Ishikawa (cell line): ENCODE measurements at regions not wholly inside any gene's neighbourhood (a gene's known extent, or its start where the extent isn't known, plus 50 kb on each side); places are given as distances from the start of the nearest gene placed in this dataset.

Experiments
- CREB1 ChIP-seq: IDR thresholded peaks from 2 replicates; pipeline ENCODE4 v1.6.1; 2012; ENCODE audit warnings: low read depth
- EGR1 ChIP-seq: IDR thresholded peaks from 2 replicates; pipeline ENCODE4 v1.6.1; 2012
- EP300 ChIP-seq: IDR thresholded peaks from 2 replicates; pipeline ENCODE4 v1.6.1; 2012; ENCODE audit warnings: borderline replicate concordance
- FOXM1 ChIP-seq: IDR thresholded peaks from 2 replicates; pipeline ENCODE4 v1.6.1; 2012; ENCODE audit warnings: low read depth, borderline replicate concordance
- NFIC ChIP-seq: IDR thresholded peaks from 2 replicates; pipeline ENCODE4 v1.6.1; 2012
- RAD21 ChIP-seq: IDR thresholded peaks from 2 replicates; pipeline ENCODE4 v1.6.1; 2012; ENCODE audit warnings: low read depth
- TAF1 ChIP-seq: IDR thresholded peaks from 2 replicates; pipeline ENCODE4 v1.6.1; 2012; ENCODE audit warnings: low read depth, mild to moderate bottlenecking
- TCF12 ChIP-seq: IDR thresholded peaks from 2 replicates; pipeline ENCODE4 v1.6.1; 2012; ENCODE audit warnings: low read depth
- TEAD4 ChIP-seq: IDR thresholded peaks from 2 replicates; pipeline ENCODE4 v1.6.1; 2012
- YY1 ChIP-seq: IDR thresholded peaks from 2 replicates; pipeline ENCODE4 v1.6.1; 2012; ENCODE audit warnings: low read depth
- ZBTB7A ChIP-seq: IDR thresholded peaks from 2 replicates; pipeline ENCODE4 v1.6.1; 2012; ENCODE audit warnings: low read depth
- TF ChIP-seq, protein P1 (sequence below): IDR thresholded peaks from 2 replicates; pipeline ENCODE4 v1.6.1; 2012
- TF ChIP-seq, protein P2 (sequence below): IDR thresholded peaks from 2 replicates; pipeline ENCODE4 v1.6.1; 2012
- TF ChIP-seq, protein P3 (sequence below): IDR thresholded peaks from 2 replicates; pipeline ENCODE4 v1.6.1; 2012; ENCODE audit warnings: low read depth, mild to moderate bottlenecking

DNA sequence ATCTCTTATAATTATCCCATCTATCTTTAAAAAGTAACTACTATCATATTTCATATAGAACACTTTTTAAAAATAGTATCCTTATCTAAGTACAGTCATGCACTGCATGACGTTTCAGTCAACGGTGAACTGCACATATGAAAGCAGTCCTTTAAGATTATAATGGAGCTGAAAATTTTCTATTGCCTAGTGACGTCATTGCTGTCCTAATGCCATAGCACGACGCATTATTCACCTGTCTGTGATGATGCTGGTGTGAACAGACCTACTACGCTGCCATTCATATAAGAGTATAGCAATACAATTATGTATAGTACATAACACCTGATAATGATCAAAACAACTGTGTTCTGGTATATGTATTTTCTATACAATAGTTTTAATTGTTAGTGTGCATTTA lies 225.0 kb downstream of the SOX2 start:
- TF ChIP-seq, protein P1, sequence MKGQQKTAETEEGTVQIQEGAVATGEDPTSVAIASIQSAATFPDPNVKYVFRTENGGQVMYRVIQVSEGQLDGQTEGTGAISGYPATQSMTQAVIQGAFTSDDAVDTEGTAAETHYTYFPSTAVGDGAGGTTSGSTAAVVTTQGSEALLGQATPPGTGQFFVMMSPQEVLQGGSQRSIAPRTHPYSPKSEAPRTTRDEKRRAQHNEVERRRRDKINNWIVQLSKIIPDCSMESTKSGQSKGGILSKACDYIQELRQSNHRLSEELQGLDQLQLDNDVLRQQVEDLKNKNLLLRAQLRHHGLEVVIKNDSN, result no peak
- TF ChIP-seq TCF12 (no peak), RAD21 (no peak), TEAD4 (no peak), TAF1 (no peak), FOXM1 (no peak), EP300 (no peak), CREB1 (no peak)
- TF ChIP-seq, protein P2, sequence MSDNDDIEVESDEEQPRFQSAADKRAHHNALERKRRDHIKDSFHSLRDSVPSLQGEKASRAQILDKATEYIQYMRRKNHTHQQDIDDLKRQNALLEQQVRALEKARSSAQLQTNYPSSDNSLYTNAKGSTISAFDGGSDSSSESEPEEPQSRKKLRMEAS, result no peak

DNA sequence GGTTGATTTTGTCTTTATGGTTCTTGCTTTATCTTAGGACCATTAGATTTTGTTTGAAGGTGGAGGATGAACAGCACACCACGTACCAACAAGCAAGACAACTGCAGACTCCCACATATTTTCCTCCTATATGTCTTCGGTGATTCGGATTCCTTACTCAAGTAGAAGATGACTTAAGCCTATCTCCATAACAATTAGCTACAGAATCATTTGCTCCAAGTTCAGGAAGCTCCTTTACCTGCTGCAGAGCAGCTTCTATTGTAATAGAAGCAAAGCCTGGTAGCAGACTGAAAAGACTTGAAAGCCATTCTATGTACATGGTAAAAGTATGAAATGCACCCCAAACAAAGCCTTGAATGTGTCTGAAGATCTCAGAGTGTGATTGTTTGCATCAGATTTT lies 229.0 kb downstream of the SOX2 start:
- TF ChIP-seq, protein P1, result no peak
- TF ChIP-seq EGR1 (no peak), ZBTB7A (no peak), NFIC (no peak)

DNA sequence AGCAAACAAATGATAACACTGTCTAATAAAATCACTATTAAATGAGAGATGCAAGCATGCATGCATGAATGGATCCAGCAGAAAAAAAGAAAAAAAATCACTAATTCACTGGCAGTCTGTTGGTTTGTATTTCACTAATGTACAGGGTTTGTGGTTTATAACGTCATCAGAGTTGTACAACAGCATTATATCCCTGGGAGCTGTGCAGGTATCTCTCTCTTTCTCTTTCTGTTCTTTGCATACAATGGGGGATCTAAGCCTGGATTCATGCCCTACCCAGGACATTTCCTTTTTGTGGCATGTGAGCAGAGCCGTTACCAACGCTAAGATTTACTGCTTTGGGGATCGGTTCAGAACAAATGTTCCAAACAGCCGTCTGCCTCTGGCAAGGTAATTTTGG lies 229.5 kb downstream of the SOX2 start:
- TF ChIP-seq TEAD4 (no peak), EGR1 (no peak), ZBTB7A (no peak), FOXM1 (no peak), TAF1 (no peak), EP300 (no peak), CREB1 (no peak)
- TF ChIP-seq, protein P2, result no peak
- TF ChIP-seq, protein P1, result no peak
- TF ChIP-seq, protein P3, sequence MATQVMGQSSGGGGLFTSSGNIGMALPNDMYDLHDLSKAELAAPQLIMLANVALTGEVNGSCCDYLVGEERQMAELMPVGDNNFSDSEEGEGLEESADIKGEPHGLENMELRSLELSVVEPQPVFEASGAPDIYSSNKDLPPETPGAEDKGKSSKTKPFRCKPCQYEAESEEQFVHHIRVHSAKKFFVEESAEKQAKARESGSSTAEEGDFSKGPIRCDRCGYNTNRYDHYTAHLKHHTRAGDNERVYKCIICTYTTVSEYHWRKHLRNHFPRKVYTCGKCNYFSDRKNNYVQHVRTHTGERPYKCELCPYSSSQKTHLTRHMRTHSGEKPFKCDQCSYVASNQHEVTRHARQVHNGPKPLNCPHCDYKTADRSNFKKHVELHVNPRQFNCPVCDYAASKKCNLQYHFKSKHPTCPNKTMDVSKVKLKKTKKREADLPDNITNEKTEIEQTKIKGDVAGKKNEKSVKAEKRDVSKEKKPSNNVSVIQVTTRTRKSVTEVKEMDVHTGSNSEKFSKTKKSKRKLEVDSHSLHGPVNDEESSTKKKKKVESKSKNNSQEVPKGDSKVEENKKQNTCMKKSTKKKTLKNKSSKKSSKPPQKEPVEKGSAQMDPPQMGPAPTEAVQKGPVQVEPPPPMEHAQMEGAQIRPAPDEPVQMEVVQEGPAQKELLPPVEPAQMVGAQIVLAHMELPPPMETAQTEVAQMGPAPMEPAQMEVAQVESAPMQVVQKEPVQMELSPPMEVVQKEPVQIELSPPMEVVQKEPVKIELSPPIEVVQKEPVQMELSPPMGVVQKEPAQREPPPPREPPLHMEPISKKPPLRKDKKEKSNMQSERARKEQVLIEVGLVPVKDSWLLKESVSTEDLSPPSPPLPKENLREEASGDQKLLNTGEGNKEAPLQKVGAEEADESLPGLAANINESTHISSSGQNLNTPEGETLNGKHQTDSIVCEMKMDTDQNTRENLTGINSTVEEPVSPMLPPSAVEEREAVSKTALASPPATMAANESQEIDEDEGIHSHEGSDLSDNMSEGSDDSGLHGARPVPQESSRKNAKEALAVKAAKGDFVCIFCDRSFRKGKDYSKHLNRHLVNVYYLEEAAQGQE, result no peak

DNA sequence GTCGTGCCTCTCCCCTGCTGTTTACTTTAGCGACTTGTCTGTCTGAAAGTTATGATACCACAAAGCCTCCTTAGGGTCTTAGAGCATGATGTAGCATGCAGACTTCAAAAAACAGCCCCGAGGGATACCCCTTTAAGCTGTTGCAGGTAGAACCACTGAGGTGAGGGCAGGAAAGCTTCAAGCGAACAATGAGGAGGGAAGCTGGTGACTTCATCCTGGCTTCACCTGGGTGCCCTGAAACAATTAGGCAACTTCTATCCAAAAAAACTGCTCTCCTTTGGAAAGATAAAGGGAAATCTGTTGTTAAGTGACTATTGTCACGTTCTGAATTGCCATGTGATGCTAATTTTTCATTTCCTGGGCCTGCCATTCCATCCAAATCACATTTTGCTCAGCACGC lies 231.6 kb downstream of the SOX2 start:
- TF ChIP-seq EGR1, result no peak
- TF ChIP-seq, protein P1, result no peak
- TF ChIP-seq, protein P3, result no peak
- TF ChIP-seq ZBTB7A, result no peak
- no peak for TF ChIP-seq CREB1
- no peak for TF ChIP-seq YY1
- TF ChIP-seq NFIC, result no peak
- no peak for TF ChIP-seq FOXM1

DNA sequence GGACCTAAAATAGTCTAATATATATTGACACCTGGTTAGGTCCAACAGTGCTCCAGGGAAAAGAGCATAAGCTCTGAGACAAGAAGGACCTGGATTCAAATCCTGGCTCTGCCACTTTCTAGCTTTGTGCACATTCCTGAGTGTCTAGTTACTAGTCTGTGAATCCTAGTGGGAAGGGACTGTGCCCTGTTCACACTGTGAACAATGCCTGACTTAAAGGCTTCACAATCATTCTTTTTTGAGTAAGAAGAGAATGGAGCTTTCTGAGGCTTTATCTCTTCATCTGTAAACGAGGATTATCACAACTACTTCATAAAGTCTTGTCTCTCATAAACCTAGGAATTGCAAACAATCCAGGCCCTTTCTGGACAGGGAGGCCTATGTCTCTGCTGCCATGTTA lies 235.9 kb downstream of the SOX2 start:
- TF ChIP-seq, protein P3, result no peak
- no peak for TF ChIP-seq TEAD4
- TF ChIP-seq YY1, result no peak
- TF ChIP-seq TAF1, result no peak
- TF ChIP-seq, protein P2, result no peak
- TF ChIP-seq FOXM1, result no peak
- TF ChIP-seq EP300, result no peak
- TF ChIP-seq ZBTB7A, result no peak
- TF ChIP-seq EGR1, result no peak
